ENCODE measurements at regions not wholly inside any gene's neighbourhood (a gene's known extent, or its start where the extent isn't known, plus 50 kb on each side); places are given as distances from the start of the nearest gene placed in this dataset.

- TF ChIP-seq CTCF (IDR thresholded peaks at IDR 0.05) (no peak), REST (IDR thresholded peaks at IDR 0.05; ENCODE audit: insufficient read depth in 1 of 2, low read depth in 2 of 2, low read length in 1 of 2) (no peak), POLR2AphosphoS5 (IDR thresholded peaks at IDR 0.05; ENCODE audit: low read depth, low read length) (no peak), TCF7L2 (IDR thresholded peaks at IDR 0.05; ENCODE audit: low read depth, low read length) (no peak)
Observed at GRCh38 chr18:24877066-24877465, 416.6 kb downstream of the HRH4 start.
